Central memory CD8-positive, alpha-beta T cell (primary cell): ENCODE measurements at regions not wholly inside any gene's neighbourhood (a gene's known extent, or its start where the extent isn't known, plus 50 kb on each side); places are given as distances from the start of the nearest gene placed in this dataset.
"Not testable (repeated sequence)": the region's sequence is repeated elsewhere in the genome, so short reads cannot be mapped to it uniquely, and the experiment has no call there.

Experiments
- ATAC-seq: fragments of 150-1000 bp; cut with Tn5 transposase; replicated peaks from 2 replicates; pipeline ENCODE4 v1.10.0; 2022; ENCODE audit warnings: mild to moderate bottlenecking, moderate FRiP score, moderate number of reproducible peaks; ENCODE audit not compliant: poor library complexity, severe bottlenecking; ENCODE audit errors: extremely low read depth
- DNase-seq, 2 donors: peaks; one replicate each; pipeline ENCODE4 v3.0.0; 2021; ENCODE audit warnings: low spot score in 2 of 2
- H3K27ac Mint-ChIP-seq: one replicate; pipeline ENCODE4 v1.8.0; 2022; ENCODE audit warnings: low read depth, mild to moderate bottlenecking, moderate library complexity, mixed read lengths
- H3K27me3 Mint-ChIP-seq: one replicate; pipeline ENCODE4 v1.8.0; 2022; ENCODE audit warnings: mixed read lengths
- H3K36me3 Mint-ChIP-seq: one replicate; pipeline ENCODE4 v1.8.0; 2022; ENCODE audit warnings: mild to moderate bottlenecking, moderate library complexity, mixed read lengths; ENCODE audit not compliant: insufficient read depth
- H3K4me1 Mint-ChIP-seq: one replicate; pipeline ENCODE4 v1.8.0; 2022; ENCODE audit warnings: mixed read lengths
- H3K4me3 Mint-ChIP-seq: one replicate; pipeline ENCODE4 v1.8.0; 2022; ENCODE audit warnings: mild to moderate bottlenecking, moderate library complexity, mixed read lengths
- H3K9me3 Mint-ChIP-seq: one replicate; pipeline ENCODE4 v1.8.0; 2022; ENCODE audit warnings: mixed read lengths

GRCh38 chr3:8416965-8417364, 84.7 kb upstream of the LMCD1 start:
- H3K4me1 Mint-ChIP-seq, result peaks cover 13% of the 10 kb centered on the region
- peaks cover 11% of the 10 kb centered on the region for H3K27me3 Mint-ChIP-seq
- H3K27ac Mint-ChIP-seq, result no peak overlapping the region
- H3K36me3 Mint-ChIP-seq, result no peaks in the 10 kb centered on the region
- no peak for DNase-seq
- ATAC-seq, result no peak
- H3K4me3 Mint-ChIP-seq, result no peak overlapping the region
- H3K9me3 Mint-ChIP-seq, result no peaks in the 10 kb centered on the region

- no peak overlapping the region for H3K27ac Mint-ChIP-seq
- H3K4me1 Mint-ChIP-seq, result peaks cover 13% of the 10 kb centered on the region
- DNase-seq (no peak), ATAC-seq (no peak)
- H3K4me3 Mint-ChIP-seq, result no peak overlapping the region
- H3K36me3 Mint-ChIP-seq, result no peaks in the 10 kb centered on the region
- H3K9me3 Mint-ChIP-seq, result no peaks in the 10 kb centered on the region
- no peaks in the 10 kb centered on the region for H3K27me3 Mint-ChIP-seq
These were observed 81.0 kb upstream of the LMCD1 start for GRCh38 chr3:8420612-8421011.

- DNase-seq (no peak), ATAC-seq (no peak)
- no peaks in the 10 kb centered on the region for H3K27me3 Mint-ChIP-seq
- peaks cover 13% of the 10 kb centered on the region for H3K4me1 Mint-ChIP-seq
- H3K36me3 Mint-ChIP-seq, result no peaks in the 10 kb centered on the region
- no peak overlapping the region for H3K4me3 Mint-ChIP-seq
- H3K9me3 Mint-ChIP-seq, result no peaks in the 10 kb centered on the region
- H3K27ac Mint-ChIP-seq, result no peak overlapping the region
These were observed 80.4 kb upstream of the LMCD1 start for GRCh38 chr3:8421267-8421666.

DNA sequence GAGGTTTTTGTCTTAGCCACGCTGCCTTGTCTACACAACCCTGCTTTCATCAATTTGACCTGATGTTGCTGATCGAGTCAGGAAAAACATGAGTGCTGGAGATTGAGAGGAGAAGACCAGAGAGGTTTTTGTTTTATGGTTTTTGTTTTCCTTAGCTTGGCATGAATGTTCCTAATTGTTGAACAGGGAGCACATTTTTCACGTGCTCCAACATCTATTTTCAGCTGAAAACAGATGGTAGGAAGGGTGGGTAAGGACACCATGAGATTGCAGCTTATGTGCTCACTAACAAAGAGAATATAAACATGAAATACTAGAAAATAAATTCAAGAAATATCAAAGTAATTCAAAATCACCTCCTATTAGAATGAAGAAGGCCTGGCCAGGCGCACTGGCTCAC, 79.9 kb upstream of the LMCD1 start:
- Mint-ChIP-seq H3K36me3 (no peaks in the 10 kb centered on the region), H3K4me1 (peaks cover 9% of the 10 kb centered on the region), H3K27me3 (no peaks in the 10 kb centered on the region), H3K4me3 (no peak overlapping the region), H3K9me3 (no peaks in the 10 kb centered on the region), H3K27ac (no peak overlapping the region)
- DNase-seq (no peak), ATAC-seq (no peak)

GRCh38 chr3:8423307-8423706, 78.3 kb upstream of the LMCD1 start:
- Mint-ChIP-seq H3K27ac (no peak overlapping the region), H3K4me1 (no peaks in the 10 kb centered on the region), H3K9me3 (no peaks in the 10 kb centered on the region), H3K27me3 (peaks cover 4% of the 10 kb centered on the region), H3K36me3 (no peaks in the 10 kb centered on the region), H3K4me3 (no peak overlapping the region)
- no peak for DNase-seq
- no peak for ATAC-seq

DNA sequence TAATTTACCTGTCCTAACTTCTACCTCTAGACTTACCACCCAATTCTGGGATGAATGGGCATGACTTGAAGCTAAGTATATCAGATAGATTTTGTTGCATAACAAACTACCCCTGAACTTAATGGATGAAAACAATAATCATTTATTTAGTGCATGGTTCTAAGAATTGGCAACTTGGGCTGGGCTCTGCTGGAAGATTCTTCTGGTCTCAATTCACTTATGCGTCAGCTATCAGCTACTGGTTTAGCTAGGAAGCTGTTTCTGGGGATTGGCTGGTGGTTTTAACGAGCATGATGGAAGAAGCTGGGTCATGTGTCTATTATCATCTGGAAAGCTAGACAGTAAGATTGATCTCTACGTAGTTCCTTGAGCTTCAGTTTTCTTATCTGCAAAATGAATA, 77.3 kb upstream of the LMCD1 start:
- H3K36me3 Mint-ChIP-seq, result no peaks in the 10 kb centered on the region
- DNase-seq (no peak), ATAC-seq (no peak)
- no peaks in the 10 kb centered on the region for H3K4me1 Mint-ChIP-seq
- H3K27ac Mint-ChIP-seq, result no peak overlapping the region
- H3K27me3 Mint-ChIP-seq, result peaks cover 14% of the 10 kb centered on the region
- no peak overlapping the region for H3K4me3 Mint-ChIP-seq
- H3K9me3 Mint-ChIP-seq, result no peaks in the 10 kb centered on the region

DNA sequence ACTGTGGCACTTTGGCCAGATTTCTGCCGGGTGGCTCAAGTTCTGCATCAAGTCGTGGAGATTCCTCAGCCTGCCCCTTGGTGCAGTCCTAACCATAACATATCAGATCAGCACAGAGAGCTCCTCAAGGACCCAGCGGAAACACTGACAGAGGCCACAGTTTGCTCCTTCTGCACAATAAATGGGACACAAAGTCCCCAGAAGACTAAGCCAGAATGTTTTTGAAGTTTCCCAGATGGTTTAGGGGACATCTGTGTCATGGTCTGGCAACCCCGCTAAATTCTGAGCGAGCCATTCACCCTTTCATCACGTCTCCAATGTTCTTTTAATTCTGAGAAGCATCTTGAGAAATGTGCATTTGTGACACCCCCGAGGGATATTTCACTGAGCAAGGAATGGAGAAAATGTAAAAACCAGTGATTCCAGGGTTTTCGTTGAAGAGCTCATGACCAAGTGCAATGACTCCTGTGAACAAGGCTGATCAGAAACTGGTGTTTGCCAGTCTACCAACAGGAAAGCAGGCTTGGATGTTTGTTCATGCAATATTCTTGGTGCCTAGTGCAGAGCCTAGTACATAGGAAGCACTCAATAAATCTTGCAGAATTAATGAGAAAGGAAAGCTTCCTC, 64.8 kb upstream of the LMCD1 start:
- Mint-ChIP-seq H3K36me3 (no peaks in the 10 kb centered on the region), H3K4me3 (no peak overlapping the region), H3K27me3 (peaks cover 27% of the 10 kb centered on the region), H3K4me1 (no peaks in the 10 kb centered on the region), H3K27ac (no peak overlapping the region), H3K9me3 (no peaks in the 10 kb centered on the region)
- DNase-seq (no peak), ATAC-seq (no peak)

- H3K9me3 Mint-ChIP-seq, result no peaks in the 10 kb centered on the region
- H3K36me3 Mint-ChIP-seq, result no peaks in the 10 kb centered on the region
- H3K4me3 Mint-ChIP-seq, result no peak overlapping the region
- no peak for DNase-seq
- H3K4me1 Mint-ChIP-seq, result no peaks in the 10 kb centered on the region
- peaks cover 14% of the 10 kb centered on the region for H3K27me3 Mint-ChIP-seq
- no peak for ATAC-seq
- no peak overlapping the region for H3K27ac Mint-ChIP-seq
These were observed 63.0 kb upstream of the LMCD1 start for GRCh38 chr3:8438507-8439079.

DNA sequence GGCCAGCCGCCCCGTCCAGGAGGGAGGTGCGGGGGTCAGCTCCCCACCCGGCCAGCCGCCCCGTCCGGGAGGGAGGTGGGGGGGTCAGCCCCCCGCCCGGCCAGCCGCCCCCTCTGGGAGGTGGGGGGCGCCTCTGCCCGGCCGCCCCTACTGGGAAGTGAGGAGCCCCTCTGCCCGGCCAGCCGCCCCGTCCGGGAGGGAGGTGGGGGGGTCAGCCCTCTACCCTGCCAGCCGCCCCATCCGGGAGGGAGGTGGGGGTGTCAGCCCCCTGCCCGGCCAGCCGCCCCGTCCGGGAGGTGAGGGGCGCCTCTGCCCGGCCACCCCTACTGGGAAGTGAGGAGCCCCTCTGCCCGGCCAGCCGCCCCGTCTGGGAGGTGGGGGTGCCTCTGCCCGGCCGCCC, 61.5 kb upstream of the LMCD1 start:
- not testable (repeated sequence) for H3K4me1 Mint-ChIP-seq, ATAC-seq, H3K27me3 Mint-ChIP-seq, H3K9me3 Mint-ChIP-seq, DNase-seq, H3K36me3 Mint-ChIP-seq, H3K4me3 Mint-ChIP-seq, H3K27ac Mint-ChIP-seq

DNA sequence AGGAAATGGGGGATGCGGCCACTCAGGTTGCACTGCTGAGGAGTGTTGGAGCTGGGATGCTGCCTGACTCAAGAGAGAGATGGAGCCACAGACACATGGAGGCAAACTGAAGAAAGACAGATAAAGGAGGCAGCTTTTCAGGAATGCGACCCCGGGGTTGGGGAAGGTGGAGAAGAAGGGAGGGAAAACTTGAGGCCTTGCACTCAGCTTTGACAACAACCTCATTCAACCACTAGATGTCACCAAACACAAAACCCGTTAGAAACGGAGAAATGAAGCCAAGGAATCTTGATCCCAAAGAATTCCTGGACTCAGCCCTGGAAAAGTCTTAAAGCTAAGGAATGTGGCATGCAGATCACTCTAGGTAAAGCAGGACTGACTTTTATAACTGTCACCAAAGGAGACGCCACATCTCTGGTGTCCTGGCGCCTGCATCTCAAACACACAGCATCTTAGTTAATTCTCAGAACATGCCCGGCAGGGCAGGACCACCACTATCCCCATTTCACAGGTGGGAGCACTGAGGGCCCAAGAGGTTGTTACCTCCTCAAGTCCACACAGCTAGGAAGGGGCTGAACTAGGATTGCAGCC, 59.6 kb upstream of the LMCD1 start:
- no peak overlapping the region for H3K27ac Mint-ChIP-seq
- H3K9me3 Mint-ChIP-seq, result no peaks in the 10 kb centered on the region
- H3K4me3 Mint-ChIP-seq, result no peak overlapping the region
- H3K36me3 Mint-ChIP-seq, result no peaks in the 10 kb centered on the region
- ATAC-seq (no peak), DNase-seq (no peak)
- peaks cover 10% of the 10 kb centered on the region for H3K27me3 Mint-ChIP-seq
- H3K4me1 Mint-ChIP-seq, result no peaks in the 10 kb centered on the region

- DNase-seq, result no peak
These were observed 58.5 kb upstream of the LMCD1 start for GRCh38 chr3:8442993-8443650.

GRCh38 chr3:8443829-8444791, 57.5 kb upstream of the LMCD1 start:
- peaks cover 10% of the 10 kb centered on the region for H3K27me3 Mint-ChIP-seq
- no peak for ATAC-seq
- no peak for DNase-seq
- H3K36me3 Mint-ChIP-seq, result no peaks in the 10 kb centered on the region
- no peaks in the 10 kb centered on the region for H3K9me3 Mint-ChIP-seq
- no peak overlapping the region for H3K27ac Mint-ChIP-seq
- no peaks in the 10 kb centered on the region for H3K4me1 Mint-ChIP-seq
- no peak overlapping the region for H3K4me3 Mint-ChIP-seq

More at GRCh38 chr3:8442993-8443650, 58.5 kb upstream of the LMCD1 start:
- Mint-ChIP-seq H3K4me3 (no peak overlapping the region), H3K36me3 (no peaks in the 10 kb centered on the region), H3K27ac (no peak overlapping the region), H3K27me3 (peaks cover 10% of the 10 kb centered on the region), H3K9me3 (no peaks in the 10 kb centered on the region), H3K4me1 (no peaks in the 10 kb centered on the region)
- no peak for ATAC-seq
